H1 (cell line): ENCODE measurements at regions not wholly inside any gene's neighbourhood (a gene's known extent, or its start where the extent isn't known, plus 50 kb on each side); places are given as distances from the start of the nearest gene placed in this dataset.

Source experiments
- CTCF ChIA-PET: fragments of 300-600 bp; sonication (Branson Sonifier 250); formaldehyde crosslinking; loops from one replicate; lab custom pipeline; 2021; ENCODE audit not compliant: partially characterized antibody; lab: Charles Lee
- POLR2A ChIA-PET: fragments of 300-600 bp; sonication (Branson Sonifier 250); formaldehyde crosslinking; loops from one replicate; lab custom pipeline; 2021; ENCODE audit warnings: inconsistent platforms; ENCODE audit not compliant: partially characterized antibody; lab: Charles Lee
- DNase-seq, 2 experiments: peaks; one replicate each; pipeline versions ENCODE4 v3.0.0 to v3.0.0-alpha.2; 2010 to 2022; ENCODE audit warnings: low spot score in 2 of 2, low read depth in 1 of 2, mixed read lengths in 1 of 2
- FAIRE-seq: peaks from 2 replicates; lab custom pipeline; 2011; peaks lifted over from hg19 to GRCh38; lab: Jason Lieb, UNC
- H2AFZ ChIP-seq: 2 replicates; pipeline ENCODE4 v1.8.1; 2012; ENCODE audit warnings: low read length, inconsistent platforms
- H2AK5ac ChIP-seq: 2 replicates; pipeline ENCODE4 v1.6.1; 2013; ENCODE audit warnings: low read depth, low read length
- H2BK120ac ChIP-seq: replicated peaks from 2 replicates; pipeline ENCODE3; 2013; ENCODE audit warnings: low read depth, low read length, inconsistent platforms
- H2BK12ac ChIP-seq: 2 replicates; pipeline ENCODE4 v1.6.1; 2013; ENCODE audit warnings: low read depth, low read length
- H2BK15ac ChIP-seq: 2 replicates; pipeline ENCODE4 v1.6.1; 2013; ENCODE audit warnings: low read length
- H2BK20ac ChIP-seq: 2 replicates; pipeline ENCODE4 v1.6.1; 2013; ENCODE audit warnings: low read length
- H2BK5ac ChIP-seq: 2 replicates; pipeline ENCODE4 v1.6.1; 2013; ENCODE audit warnings: low read depth, low read length
- H3K14ac ChIP-seq: 2 replicates; pipeline ENCODE4 v1.6.1; 2013; ENCODE audit warnings: inconsistent platforms; ENCODE audit not compliant: insufficient read length
- H3K18ac ChIP-seq: 2 replicates; pipeline ENCODE4 v1.6.1; 2013; ENCODE audit warnings: low read length; ENCODE audit errors: extremely low read depth
- H3K23ac ChIP-seq: 2 replicates; pipeline ENCODE4 v1.6.1; 2013; ENCODE audit warnings: inconsistent platforms; ENCODE audit not compliant: insufficient read length
- H3K23me2 ChIP-seq: 2 replicates; pipeline ENCODE4 v1.6.1; 2013; ENCODE audit warnings: low read depth, low read length
- H3K27ac ChIP-seq: 2 replicates; pipeline ENCODE4 v1.6.1; 2011; ENCODE audit warnings: low read depth, low read length, inconsistent platforms
- H3K27me3 ChIP-seq, 4 experiments: replicated peaks in 1 of 4; 1 replicate in 1 of 4; 2 replicates in 3 of 4; pipeline versions ENCODE4 v1.6.1 to v1.8.1; 2011 to 2013; ENCODE audit warnings: low read length in 3 of 4, mild to moderate bottlenecking in 3 of 4, inconsistent platforms in 2 of 4, mixed read lengths in 2 of 4, moderate library complexity in 1 of 4; ENCODE audit not compliant: control insufficient read depth in 3 of 4, insufficient read depth in 3 of 4; ENCODE audit errors: extremely low read depth in 1 of 4
- H3K36me3 ChIP-seq, 4 experiments: 2 replicates each; pipeline versions ENCODE4 v1.6.1 to v1.8.1; 2011 to 2013; ENCODE audit warnings: mild to moderate bottlenecking in 4 of 4, low read length in 3 of 4, moderate library complexity in 2 of 4, control low read depth in 1 of 4, inconsistent platforms in 1 of 4; ENCODE audit not compliant: insufficient read depth in 4 of 4, control insufficient read depth in 2 of 4
- H3K4ac ChIP-seq: replicated peaks from 2 replicates; pipeline ENCODE3; 2013; ENCODE audit warnings: low read length, low read depth, mixed read lengths, inconsistent platforms; ENCODE audit not compliant: insufficient read length
- H3K4me1 ChIP-seq, 4 experiments: replicated peaks in 1 of 4; 1 replicate in 1 of 4; 2 replicates in 3 of 4; pipeline versions ENCODE4 v1.6.1 to v1.8.1; 2011 to 2013; ENCODE audit warnings: low read length in 3 of 4, inconsistent platforms in 2 of 4, mixed read lengths in 1 of 4; ENCODE audit not compliant: insufficient read depth in 4 of 4, control insufficient read depth in 3 of 4
- H3K4me2 ChIP-seq, 2 experiments: 2 replicates each; pipeline versions ENCODE4 v1.6.1 to v1.8.1; 2011 to 2013; ENCODE audit warnings: low read depth in 2 of 2, low read length in 2 of 2, control low read depth in 1 of 2, inconsistent platforms in 1 of 2, mild to moderate bottlenecking in 1 of 2; ENCODE audit not compliant: insufficient read depth in 1 of 2
- H3K4me3 ChIP-seq, 4 experiments: fragments of 200-600, 300-600 bp in 1 of 4; sonication (generic), shearing (Covaris generic), sonication (Bioruptor Twin) in 1 of 4; 2 replicates each; pipeline versions ENCODE4 v1.5.1 to v1.8.1; 2011 to 2016; ENCODE audit warnings: low read length in 4 of 4, low read depth in 3 of 4, control low read depth in 2 of 4, inconsistent platforms in 2 of 4, mild to moderate bottlenecking in 2 of 4, mixed read lengths in 1 of 4, moderate library complexity in 1 of 4; ENCODE audit not compliant: insufficient read depth in 2 of 4; ENCODE audit errors: extremely low read depth in 1 of 4
- H3K56ac ChIP-seq: replicated peaks from 2 replicates; pipeline ENCODE3; 2013; ENCODE audit warnings: low read depth, mild to moderate bottlenecking, mixed read lengths, low read length, inconsistent platforms; ENCODE audit not compliant: insufficient read length
- H3K79me1 ChIP-seq: 2 replicates; pipeline ENCODE4 v1.6.1; 2013; ENCODE audit warnings: low read depth, low read length, control low read depth
- H3K79me2 ChIP-seq, 2 experiments: 2 replicates each; pipeline versions ENCODE4 v1.6.1 to v1.8.1; 2012 to 2013; ENCODE audit warnings: low read length in 2 of 2, mild to moderate bottlenecking in 2 of 2, inconsistent platforms in 1 of 2; ENCODE audit not compliant: insufficient read depth in 2 of 2, control insufficient read depth in 1 of 2
- H3K9ac ChIP-seq, 4 experiments: replicated peaks in 1 of 4; 1 replicate in 1 of 4; 2 replicates in 3 of 4; pipeline versions ENCODE4 v1.6.1 to v1.8.1; 2011 to 2013; ENCODE audit warnings: low read depth in 3 of 4, low read length in 3 of 4, control low read depth in 2 of 4, mild to moderate bottlenecking in 2 of 4, moderate library complexity in 2 of 4, inconsistent platforms in 1 of 4; ENCODE audit errors: extremely low read depth in 1 of 4
- H3K9me3 ChIP-seq, 2 experiments: 2 replicates each; pipeline versions ENCODE4 v1.6.1 to v1.8.1; 2012 to 2013; ENCODE audit warnings: mild to moderate bottlenecking in 2 of 2, moderate library complexity in 2 of 2, control low read depth in 1 of 2, inconsistent platforms in 1 of 2, low read depth in 1 of 2, low read length in 1 of 2, mixed read lengths in 1 of 2; ENCODE audit not compliant: insufficient read depth in 2 of 2
- H4K20me1 ChIP-seq, 2 experiments: replicated peaks in 1 of 2; 2 replicates each; pipeline versions ENCODE3 to v1.8.1; 2011 to 2013; ENCODE audit warnings: inconsistent platforms in 2 of 2, low read length in 2 of 2, mild to moderate bottlenecking in 1 of 2; ENCODE audit not compliant: insufficient read depth in 2 of 2, control insufficient read depth in 1 of 2
- H4K5ac ChIP-seq: 2 replicates; pipeline ENCODE4 v1.6.1; 2013; ENCODE audit warnings: low read length, low read depth, mixed read lengths, inconsistent platforms; ENCODE audit not compliant: insufficient read length
- H4K8ac ChIP-seq: 2 replicates; pipeline ENCODE4 v1.8.0; 2013; ENCODE audit warnings: mild to moderate bottlenecking, moderate library complexity, low read length, inconsistent platforms; ENCODE audit not compliant: insufficient read depth; ENCODE audit errors: extremely low read depth
- H4K91ac ChIP-seq: replicated peaks from 2 replicates; pipeline ENCODE3; 2013; ENCODE audit warnings: low read length, mixed read lengths, inconsistent platforms; ENCODE audit not compliant: insufficient read length
- ASH2L ChIP-seq: fragments of 200-600, 300-600 bp; sonication (generic); IDR thresholded peaks from one replicate; pipeline ENCODE4 v1.7.1; 2017; ENCODE audit warnings: low read length
- CHD1 ChIP-seq: IDR thresholded peaks from 2 replicates; pipeline ENCODE4 v1.6.1; 2012; ENCODE audit warnings: low read depth, low read length, improper control_type of control experiment
- EGR1 ChIP-seq: IDR thresholded peaks from 2 replicates; pipeline ENCODE4 v1.6.1; 2011; ENCODE audit warnings: low read depth, low read length, borderline replicate concordance
- KDM4A ChIP-seq: IDR thresholded peaks from one replicate; pipeline ENCODE4 v1.7.1; 2012; ENCODE audit warnings: low read depth, mild to moderate bottlenecking, moderate library complexity, low read length, inconsistent platforms; ENCODE audit not compliant: severe bottlenecking
- PHF8 ChIP-seq: fragments of 200-600 bp; sonication (generic); conservative IDR thresholded peaks from 2 replicates; pipeline ENCODE4 v1.7.1; 2012; ENCODE audit warnings: low read depth, mild to moderate bottlenecking, inconsistent platforms, low read length, moderate library complexity
- SIN3A ChIP-seq, 2 experiments: IDR thresholded peaks in 1 of 2; conservative IDR thresholded peaks in 1 of 2; 2 replicates each; pipeline ENCODE4 v1.6.1; 2011 to 2012; ENCODE audit warnings: low read length in 2 of 2, improper control_type of control experiment in 1 of 2, low read depth in 1 of 2, mild to moderate bottlenecking in 1 of 2
- WGBS, 2 experiments: shearing (Covaris generic) in 1 of 2; methylation state at CpG; one replicate each; pipeline versions ENCODE4 v1.1.6 to v1.1.7; 2013 to 2015; ENCODE audit warnings: low lambda C conversion rate in 2 of 2, mixed read lengths in 2 of 2, inconsistent platforms in 1 of 2, low coverage in 1 of 2, missing lambda C conversion rate in 1 of 2; ENCODE audit not compliant: insufficient replicate concordance in 2 of 2, insufficient coverage in 1 of 2, insufficient read length in 1 of 2; ENCODE audit errors: extremely low coverage in 1 of 2, missing lambda C conversion rate in 1 of 2; 5-methylcytosine and 5-hydroxymethylcytosine counted together
- TF ChIP-seq, protein P1 (sequence below): IDR thresholded peaks from 2 replicates; pipeline ENCODE4 v1.6.1; 2012; ENCODE audit warnings: inconsistent platforms

DNA sequence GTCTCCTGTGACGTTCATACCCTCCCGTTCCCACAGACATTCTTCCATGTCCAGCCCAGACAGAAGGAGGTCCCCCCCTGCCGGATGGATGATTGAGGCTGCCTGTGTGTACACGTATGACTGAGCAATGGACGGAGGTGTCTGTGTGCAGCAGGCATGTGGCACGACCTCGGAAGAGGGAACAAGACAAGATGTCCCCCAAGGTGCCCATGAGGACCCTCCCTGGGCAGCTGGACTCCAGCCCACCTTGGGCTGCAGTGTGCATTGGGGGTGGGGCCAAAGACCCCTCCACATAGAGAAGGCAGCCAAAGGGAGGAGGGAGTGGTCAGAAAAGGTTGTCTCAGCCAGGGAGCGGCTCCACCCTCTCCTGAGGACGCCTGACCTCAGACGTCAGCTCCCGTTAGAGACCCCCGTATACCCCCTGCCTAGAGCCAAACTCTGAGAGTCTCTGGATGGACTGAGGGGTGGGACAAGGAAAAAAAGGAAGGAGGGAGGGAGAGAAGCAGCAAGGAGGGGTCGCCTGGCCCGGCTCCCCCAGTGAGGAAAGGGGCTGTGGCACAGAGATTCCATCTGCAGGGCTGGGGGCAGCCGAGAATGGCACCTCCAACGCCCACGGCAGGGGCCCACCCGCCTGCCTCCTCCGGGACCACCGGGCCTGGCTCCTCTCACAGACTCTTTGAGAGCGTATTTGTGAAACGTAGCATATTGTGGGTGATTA, 92.9 kb upstream of the BHLHE23 start:
- H3K9me3 ChIP-seq = no peaks in the 10 kb centered on the region; a peak in 1 of 4 replicates
- H3K27me3 ChIP-seq = peaks cover 29 to 45% (median 42%) of the 10 kb centered on the region in 4 experiments
- no peak for FAIRE-seq
- no peaks in the 10 kb centered on the region for H3K79me1 ChIP-seq
- H2AK5ac ChIP-seq = no peak overlapping the region
- no peaks in the 10 kb centered on the region for H3K79me2 ChIP-seq
- WGBS, 2 experiments = 41% methylated on average over 19 of the region's 22 CpGs; no CpG with 5 or more reads in 1 of the 2 experiments
- H3K18ac ChIP-seq = no peak overlapping the region
- no peak overlapping the region for H3K4ac ChIP-seq
- peak in 1 of 2 experiments; percentile 47 for DNase-seq
- peaks cover 7% of the 10 kb centered on the region for H3K23me2 ChIP-seq
- H2BK120ac ChIP-seq = no peak overlapping the region
- H4K5ac ChIP-seq = no peak overlapping the region
- peaks cover 0 to 5% (median 0%) of the 10 kb centered on the region in 4 experiments; a peak in 1 of 8 replicates for H3K36me3 ChIP-seq
- H3K4me3 ChIP-seq = peak overlapping the region in 1 of 4 experiments; percentile 39; a peak in 1 of 8 replicates
- H3K56ac ChIP-seq = no peak overlapping the region
- ChIA-PET CTCF (interaction anchor here (0.6 to 1.3 kb wide), 5 partner anchors 44 to 234 kb away, joined by 3 read pairs; no protein-coding TSS in a partner anchor), POLR2A (interaction anchor here (0.6 to 1.1 kb wide), 2 partner anchors 60 to 79 kb away, joined by 3 read pairs; no protein-coding TSS in a partner anchor)
- peak overlapping the region; percentile 46 to 77 for H3K4me2 ChIP-seq
- TF ChIP-seq EGR1 = no peak
- TF ChIP-seq, protein P1, sequence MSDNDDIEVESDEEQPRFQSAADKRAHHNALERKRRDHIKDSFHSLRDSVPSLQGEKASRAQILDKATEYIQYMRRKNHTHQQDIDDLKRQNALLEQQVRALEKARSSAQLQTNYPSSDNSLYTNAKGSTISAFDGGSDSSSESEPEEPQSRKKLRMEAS = no peak
- TF ChIP-seq KDM4A = no peak
- TF ChIP-seq CHD1 = no peak
- no peak for TF ChIP-seq ASH2L
- TF ChIP-seq SIN3A (conservative IDR thresholded peaks at IDR 0.05 in 1 of 2, IDR thresholded peaks at IDR 0.05 in 1 of 2; ENCODE audit: low read depth in 1 of 2, low read length in 2 of 2) = no peak
- TF ChIP-seq PHF8 = no peak
- no peak overlapping the region for H3K23ac ChIP-seq
- H2BK12ac ChIP-seq = no peak overlapping the region
- H2BK15ac ChIP-seq = no peak overlapping the region
- no peak overlapping the region for H2BK5ac ChIP-seq
- H3K14ac ChIP-seq = no peak overlapping the region
- no peak overlapping the region for H2AFZ ChIP-seq
- H4K20me1 ChIP-seq = peaks cover 2% of the 10 kb centered on the region in 2 experiments
- H2BK20ac ChIP-seq = peak overlapping the region; percentile 55; the same call in 1 of the 2 replicates
- H3K9ac ChIP-seq = no peak overlapping the region
- H3K27ac ChIP-seq = no peak overlapping the region
- no peak overlapping the region for H4K91ac ChIP-seq
- no peak overlapping the region for H4K8ac ChIP-seq
- peaks cover 0 to 14% (median 7%) of the 10 kb centered on the region in 4 experiments; a peak in 6 of 7 replicates for H3K4me1 ChIP-seq
